ENCODE measurements at regions not wholly inside any gene's neighbourhood (a gene's known extent, or its start where the extent isn't known, plus 50 kb on each side); places are given as distances from the start of the nearest gene placed in this dataset.

- H3K4me3 Mint-ChIP-seq: no peak overlapping the region
Observed at GRCh38 chr4:177105536-177105935, 204.1 kb upstream of the NEIL3 start.

DNA sequence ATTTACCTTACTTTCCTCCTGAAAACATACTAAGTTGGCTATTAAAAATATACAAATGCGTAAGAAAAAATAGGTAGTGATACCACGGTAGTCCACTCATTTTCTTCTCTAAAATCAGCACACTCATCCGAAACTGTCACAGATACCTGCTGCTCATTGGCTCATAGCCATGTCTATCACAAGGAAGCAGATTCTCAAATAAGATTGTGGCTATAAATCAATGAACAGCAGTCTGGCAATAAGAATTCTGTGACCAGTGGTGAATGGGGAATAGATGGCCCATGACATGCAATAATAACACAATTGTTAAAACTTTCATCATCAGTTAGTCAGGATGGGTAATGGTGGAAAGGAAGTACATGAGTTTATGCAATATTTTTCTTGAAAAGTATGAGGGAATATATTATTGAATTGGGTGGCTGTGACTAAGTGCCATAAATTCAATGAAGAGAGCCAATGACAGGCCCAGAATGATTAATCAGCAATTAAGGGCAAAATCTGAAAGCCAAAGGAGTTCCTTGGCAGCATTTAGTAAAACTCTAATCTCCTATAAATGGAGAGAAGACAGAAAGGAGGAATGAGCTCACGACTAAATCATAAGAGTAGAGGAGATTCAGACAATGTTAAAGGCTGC, 202.3 kb upstream of the NEIL3 start:
- no peaks in the 10 kb centered on the region for H3K9me3 Mint-ChIP-seq
- intact Hi-C loops (cut with micrococcal nuclease): no loop called here
- no peak overlapping the region for H3K27ac Mint-ChIP-seq
- no peaks in the 10 kb centered on the region for H3K4me1 Mint-ChIP-seq (ENCODE audit: low read depth)
- no peaks in the 10 kb centered on the region for H3K36me3 Mint-ChIP-seq (ENCODE audit: low read depth)
- H3K27me3 Mint-ChIP-seq: no peaks in the 10 kb centered on the region
- H3K4me3 Mint-ChIP-seq: no peak overlapping the region

More at GRCh38 chr4:177105536-177105935, 204.1 kb upstream of the NEIL3 start:
- intact Hi-C loops (cut with micrococcal nuclease): no loop called here
- H3K36me3 Mint-ChIP-seq (ENCODE audit: low read depth): no peaks in the 10 kb centered on the region
- H3K9me3 Mint-ChIP-seq: no peaks in the 10 kb centered on the region
- no peak overlapping the region for H3K27ac Mint-ChIP-seq
- H3K27me3 Mint-ChIP-seq: no peaks in the 10 kb centered on the region
- no peaks in the 10 kb centered on the region for H3K4me1 Mint-ChIP-seq (ENCODE audit: low read depth)

DNA sequence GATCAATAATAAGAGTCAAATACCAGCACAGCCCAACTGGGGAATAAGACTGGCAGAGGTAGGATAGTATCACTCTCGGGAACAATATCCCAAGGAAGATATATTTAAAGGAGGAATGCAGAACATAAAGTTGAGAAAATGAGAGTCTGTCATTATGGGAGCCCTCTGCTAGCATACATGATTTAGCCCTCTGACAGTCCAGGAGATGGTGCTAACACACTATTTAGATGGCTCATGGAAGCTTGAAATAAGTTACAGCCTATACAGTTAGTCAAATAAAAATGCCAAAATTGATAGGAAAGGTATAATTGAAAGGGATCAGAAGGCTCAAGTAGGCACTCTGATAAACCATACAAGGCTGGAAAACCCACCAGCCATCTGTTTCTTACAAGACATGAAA, 201.0 kb upstream of the NEIL3 start:
- no peaks in the 10 kb centered on the region for H3K9me3 Mint-ChIP-seq
- intact Hi-C loops (cut with micrococcal nuclease): no loop called here
- no peak overlapping the region for H3K4me3 Mint-ChIP-seq
- no peak overlapping the region for H3K27ac Mint-ChIP-seq
- H3K4me1 Mint-ChIP-seq (ENCODE audit: low read depth): no peaks in the 10 kb centered on the region
- no peaks in the 10 kb centered on the region for H3K27me3 Mint-ChIP-seq
- H3K36me3 Mint-ChIP-seq (ENCODE audit: low read depth): no peaks in the 10 kb centered on the region

DNA sequence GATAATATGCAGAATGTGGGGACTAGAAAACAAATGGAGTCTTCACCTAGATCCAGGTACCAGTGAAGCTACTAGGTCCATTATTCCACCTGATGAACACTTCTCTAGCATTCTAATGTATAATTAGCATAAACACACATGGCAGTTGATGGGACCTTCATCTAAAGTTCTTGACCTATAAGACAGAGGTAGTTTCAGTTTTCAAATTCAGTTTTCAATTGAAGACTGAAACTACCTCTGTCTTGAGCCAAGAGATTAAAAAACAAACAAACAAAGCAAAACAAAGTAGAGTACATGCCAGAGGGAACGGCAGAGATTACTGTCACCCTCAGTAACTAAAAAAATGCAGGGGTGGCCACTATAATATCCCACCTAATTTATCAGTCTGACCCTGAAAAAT, 199.9 kb upstream of the NEIL3 start:
- no peaks in the 10 kb centered on the region for H3K36me3 Mint-ChIP-seq (ENCODE audit: low read depth)
- H3K27ac Mint-ChIP-seq: no peak overlapping the region
- H3K9me3 Mint-ChIP-seq: no peaks in the 10 kb centered on the region
- H3K4me1 Mint-ChIP-seq (ENCODE audit: low read depth): no peaks in the 10 kb centered on the region
- intact Hi-C loops (cut with micrococcal nuclease): no loop called here
- no peak overlapping the region for H3K4me3 Mint-ChIP-seq
- no peaks in the 10 kb centered on the region for H3K27me3 Mint-ChIP-seq

GRCh38 chr4:177116161-177116560, 193.5 kb upstream of the NEIL3 start:
- H3K9me3 Mint-ChIP-seq: peaks cover 17% of the 10 kb centered on the region
- no peak overlapping the region for H3K27ac Mint-ChIP-seq
- no peaks in the 10 kb centered on the region for H3K4me1 Mint-ChIP-seq (ENCODE audit: low read depth)
- H3K4me3 Mint-ChIP-seq: no peak overlapping the region
- no peaks in the 10 kb centered on the region for H3K36me3 Mint-ChIP-seq (ENCODE audit: low read depth)
- intact Hi-C loops (cut with micrococcal nuclease): no loop called here
- no peaks in the 10 kb centered on the region for H3K27me3 Mint-ChIP-seq

DNA sequence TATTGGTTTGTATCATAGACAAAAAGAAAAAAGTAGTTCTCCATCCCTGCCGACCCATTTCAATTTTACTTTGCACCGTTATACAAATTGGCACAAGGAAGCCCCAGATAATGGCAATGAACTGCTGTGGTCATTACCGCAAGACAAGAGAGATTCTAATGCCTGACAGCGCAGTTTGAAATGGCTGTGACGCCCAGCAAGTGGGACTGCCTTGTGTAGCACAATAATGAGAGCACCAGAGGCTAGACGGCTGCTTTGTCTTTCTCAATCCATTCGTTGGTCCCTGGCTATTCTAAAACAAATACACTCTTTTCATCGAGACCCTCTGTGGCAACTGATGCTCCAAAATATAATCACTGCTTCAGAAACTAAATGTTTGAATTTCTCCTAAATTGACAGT, 192.4 kb upstream of the NEIL3 start:
- Mint-ChIP-seq H3K27me3 (no peaks in the 10 kb centered on the region), H3K4me3 (no peak overlapping the region), H3K9me3 (peaks cover 17% of the 10 kb centered on the region), H3K4me1 (ENCODE audit: low read depth) (no peaks in the 10 kb centered on the region), H3K36me3 (ENCODE audit: low read depth) (no peaks in the 10 kb centered on the region), H3K27ac (no peak overlapping the region)
- intact Hi-C loops (cut with micrococcal nuclease): no loop called here

DNA sequence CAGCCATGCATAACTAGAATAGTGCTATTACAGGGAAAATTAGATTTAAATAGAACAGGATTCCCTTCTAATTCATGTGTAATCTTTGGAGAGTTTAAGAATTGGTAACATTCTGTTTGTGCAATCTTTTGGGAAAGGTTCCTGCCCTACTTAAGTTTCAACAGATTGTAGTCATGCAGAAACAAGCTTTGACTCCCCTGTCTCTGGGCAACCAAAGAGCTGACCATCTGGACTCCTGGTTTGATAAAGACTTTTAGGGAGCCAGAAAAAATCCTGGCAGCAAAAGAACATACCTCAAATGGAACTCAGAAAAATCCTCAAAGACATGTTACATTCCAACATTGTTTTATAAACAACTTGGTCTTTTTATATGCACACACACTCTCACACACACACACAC, 191.1 kb upstream of the NEIL3 start:
- no peaks in the 10 kb centered on the region for H3K36me3 Mint-ChIP-seq (ENCODE audit: low read depth)

DNA sequence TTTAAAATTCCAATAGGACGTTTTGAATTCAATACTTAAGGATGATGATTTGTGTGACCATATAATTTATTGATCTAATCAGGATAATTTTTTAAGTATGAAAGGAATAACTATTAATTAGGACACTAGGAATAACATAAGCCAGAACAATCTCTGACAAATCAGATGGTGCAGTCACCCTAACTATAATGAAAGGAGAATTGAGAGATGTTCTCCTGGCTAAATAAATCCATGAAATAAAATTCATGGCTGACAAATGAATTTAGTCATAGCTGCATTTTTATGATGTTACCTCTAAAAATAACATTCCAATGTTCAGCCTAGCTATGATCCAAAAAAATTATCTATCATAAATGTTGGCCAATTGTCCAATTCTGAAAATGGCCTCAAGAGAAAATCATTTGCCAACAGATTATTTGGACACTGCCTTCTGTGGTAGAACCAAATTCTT, 190.6 kb upstream of the NEIL3 start:
- intact Hi-C loops (cut with micrococcal nuclease): no loop called here
- H3K27me3 Mint-ChIP-seq: no peaks in the 10 kb centered on the region
- no peaks in the 10 kb centered on the region for H3K4me1 Mint-ChIP-seq (ENCODE audit: low read depth)
- H3K36me3 Mint-ChIP-seq (ENCODE audit: low read depth): no peaks in the 10 kb centered on the region
- H3K27ac Mint-ChIP-seq: no peak overlapping the region
- H3K9me3 Mint-ChIP-seq: peaks cover 17% of the 10 kb centered on the region
- no peak overlapping the region for H3K4me3 Mint-ChIP-seq

More for the DNA sequence above, 191.1 kb upstream of the NEIL3 start:
- H3K4me1 Mint-ChIP-seq (ENCODE audit: low read depth): no peaks in the 10 kb centered on the region
- no peak overlapping the region for H3K27ac Mint-ChIP-seq
- no peak overlapping the region for H3K4me3 Mint-ChIP-seq
- no peaks in the 10 kb centered on the region for H3K27me3 Mint-ChIP-seq
- intact Hi-C loops (cut with micrococcal nuclease): no loop called here
- peaks cover 17% of the 10 kb centered on the region for H3K9me3 Mint-ChIP-seq

- H3K4me3 Mint-ChIP-seq: no peak overlapping the region
- intact Hi-C loops (cut with micrococcal nuclease): no loop called here
- H3K27ac Mint-ChIP-seq: no peak overlapping the region
Observed at GRCh38 chr4:177119691-177120090, 190.0 kb upstream of the NEIL3 start.

DNA sequence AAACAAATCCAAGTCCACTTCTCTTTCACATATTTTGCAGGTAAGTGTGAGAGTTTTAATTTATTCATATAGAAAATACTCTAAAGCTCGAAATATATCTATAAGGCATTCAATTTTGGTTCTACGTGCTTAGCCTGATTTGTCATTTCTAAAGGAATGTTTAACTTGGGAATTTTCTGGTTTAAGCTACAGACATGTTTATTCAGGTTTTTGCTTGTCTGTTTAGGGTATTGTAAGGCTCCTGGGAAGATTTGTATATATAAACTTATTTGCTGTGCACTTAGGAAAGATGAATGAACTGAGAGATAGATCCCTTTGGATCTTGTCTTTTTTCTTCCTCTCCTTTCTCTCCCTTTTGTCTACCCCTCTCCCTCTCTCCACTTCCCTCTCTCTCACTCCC, 185.9 kb upstream of the NEIL3 start:
- intact Hi-C loops (cut with micrococcal nuclease): no loop called here
- Mint-ChIP-seq H3K27ac (no peak overlapping the region), H3K36me3 (ENCODE audit: low read depth) (no peaks in the 10 kb centered on the region)

More at GRCh38 chr4:177119691-177120090, 190.0 kb upstream of the NEIL3 start:
- Mint-ChIP-seq H3K36me3 (ENCODE audit: low read depth) (no peaks in the 10 kb centered on the region), H3K9me3 (peaks cover 17% of the 10 kb centered on the region), H3K4me1 (ENCODE audit: low read depth) (no peaks in the 10 kb centered on the region), H3K27me3 (no peaks in the 10 kb centered on the region)

DNA sequence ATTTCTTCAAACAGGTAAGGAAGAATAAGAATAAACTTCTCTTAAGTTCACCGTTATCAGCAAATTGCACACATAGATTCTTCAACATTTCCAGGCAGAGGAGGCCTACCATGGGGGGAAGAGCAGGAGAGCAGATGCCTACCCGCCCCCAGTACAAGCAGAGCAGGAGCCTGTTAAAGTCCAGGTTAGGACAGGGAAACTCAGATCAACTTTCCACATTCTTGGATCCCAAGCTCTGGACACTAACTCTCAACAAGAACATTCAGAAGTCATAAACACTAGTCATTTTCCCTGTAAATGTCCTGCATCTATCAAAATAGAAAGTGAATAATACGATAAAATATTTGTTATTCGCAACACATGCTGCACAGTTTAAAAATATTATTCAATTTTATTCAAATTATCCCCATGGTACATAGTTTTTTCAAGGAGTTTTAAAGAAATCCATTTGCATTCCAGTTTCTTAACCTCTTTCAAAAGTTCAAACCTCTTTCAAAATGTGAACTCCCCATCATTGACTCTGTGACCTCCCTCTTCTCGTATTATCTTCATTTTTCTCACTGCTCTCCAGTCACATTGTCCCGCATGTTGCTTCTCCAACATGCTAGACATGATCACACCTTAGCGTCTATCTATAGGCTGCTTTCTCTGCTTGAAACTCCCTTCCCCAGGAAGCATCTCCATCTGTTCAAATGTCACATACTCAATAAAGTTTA, 185.2 kb upstream of the NEIL3 start:
- no peak overlapping the region for H3K27ac Mint-ChIP-seq
- intact Hi-C loops (cut with micrococcal nuclease): no loop called here
- H3K4me1 Mint-ChIP-seq (ENCODE audit: low read depth): no peaks in the 10 kb centered on the region
- peaks cover 39% of the 10 kb centered on the region for H3K9me3 Mint-ChIP-seq
- no peaks in the 10 kb centered on the region for H3K27me3 Mint-ChIP-seq
- no peaks in the 10 kb centered on the region for H3K36me3 Mint-ChIP-seq (ENCODE audit: low read depth)
- H3K4me3 Mint-ChIP-seq: no peak overlapping the region

More for the DNA sequence above, 185.9 kb upstream of the NEIL3 start:
- Mint-ChIP-seq H3K9me3 (peaks cover 35% of the 10 kb centered on the region), H3K27me3 (no peaks in the 10 kb centered on the region), H3K4me3 (no peak overlapping the region), H3K4me1 (ENCODE audit: low read depth) (no peaks in the 10 kb centered on the region)

DNA sequence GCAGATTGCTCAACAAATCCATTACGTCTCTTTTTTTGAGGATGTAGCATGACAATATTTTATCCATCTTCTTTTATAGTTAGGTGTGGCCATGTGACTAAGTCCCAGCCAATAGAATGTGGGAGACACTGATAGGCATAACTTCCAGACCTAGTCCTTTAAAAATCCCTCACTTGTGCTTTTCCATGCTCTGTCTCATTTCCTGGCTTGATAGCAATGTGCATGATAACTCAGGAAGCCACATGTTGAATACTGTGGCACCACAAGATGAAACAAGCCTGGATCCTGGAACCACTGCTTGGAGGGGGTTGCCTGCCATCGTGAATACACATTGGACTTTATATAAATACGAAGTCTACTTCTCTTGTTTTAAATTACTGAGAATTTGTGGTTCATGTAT, 184.0 kb upstream of the NEIL3 start:
- H3K27ac Mint-ChIP-seq: no peak overlapping the region

DNA sequence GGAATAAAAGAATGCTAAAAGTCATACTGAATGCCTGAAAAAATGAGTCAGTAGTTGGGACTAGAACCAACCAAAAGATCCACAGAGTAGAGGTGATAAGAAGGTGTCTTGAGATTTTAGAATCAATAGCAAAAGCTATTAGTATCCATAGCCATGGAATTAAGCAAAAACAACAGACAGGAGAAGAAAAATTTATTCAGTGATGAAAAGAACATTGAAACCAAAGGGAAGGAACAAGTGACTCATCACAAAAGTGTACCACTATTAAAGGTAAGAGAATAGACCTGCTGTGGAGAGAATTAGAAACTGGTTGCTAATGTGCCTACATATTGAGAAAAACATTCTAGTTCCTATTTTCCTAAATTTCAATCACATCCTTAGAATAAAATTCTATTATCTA, 182.0 kb upstream of the NEIL3 start:
- intact Hi-C loops (cut with micrococcal nuclease): no loop called here
- no peak overlapping the region for H3K27ac Mint-ChIP-seq
- peaks cover 40% of the 10 kb centered on the region for H3K9me3 Mint-ChIP-seq
- H3K36me3 Mint-ChIP-seq (ENCODE audit: low read depth): no peaks in the 10 kb centered on the region
- H3K4me1 Mint-ChIP-seq (ENCODE audit: low read depth): no peaks in the 10 kb centered on the region
- no peak overlapping the region for H3K4me3 Mint-ChIP-seq
- no peaks in the 10 kb centered on the region for H3K27me3 Mint-ChIP-seq

More for the DNA sequence above, 184.0 kb upstream of the NEIL3 start:
- Mint-ChIP-seq H3K9me3 (peaks cover 40% of the 10 kb centered on the region), H3K36me3 (ENCODE audit: low read depth) (no peaks in the 10 kb centered on the region), H3K4me1 (ENCODE audit: low read depth) (no peaks in the 10 kb centered on the region), H3K27me3 (no peaks in the 10 kb centered on the region), H3K4me3 (no peak overlapping the region)
- intact Hi-C loops (cut with micrococcal nuclease): no loop called here

GRCh38 chr4:177128306-177128705, 181.4 kb upstream of the NEIL3 start:
- Mint-ChIP-seq H3K27ac (no peak overlapping the region), H3K9me3 (peaks cover 40% of the 10 kb centered on the region), H3K27me3 (no peaks in the 10 kb centered on the region), H3K4me3 (no peak overlapping the region), H3K36me3 (ENCODE audit: low read depth) (no peaks in the 10 kb centered on the region), H3K4me1 (ENCODE audit: low read depth) (no peaks in the 10 kb centered on the region)
- intact Hi-C loops (cut with micrococcal nuclease): no loop called here

GRCh38 chr4:177131736-177132135, 177.9 kb upstream of the NEIL3 start:
- Mint-ChIP-seq H3K4me1 (ENCODE audit: low read depth) (no peaks in the 10 kb centered on the region), H3K36me3 (ENCODE audit: low read depth) (no peaks in the 10 kb centered on the region), H3K4me3 (no peak overlapping the region), H3K9me3 (peaks cover 40% of the 10 kb centered on the region), H3K27ac (no peak overlapping the region), H3K27me3 (no peaks in the 10 kb centered on the region)
- intact Hi-C loops (cut with micrococcal nuclease): no loop called here
